ENCODE measurements at regions not wholly inside any gene's neighbourhood (a gene's known extent, or its start where the extent isn't known, plus 50 kb on each side); places are given as distances from the start of the nearest gene placed in this dataset.

DNA sequence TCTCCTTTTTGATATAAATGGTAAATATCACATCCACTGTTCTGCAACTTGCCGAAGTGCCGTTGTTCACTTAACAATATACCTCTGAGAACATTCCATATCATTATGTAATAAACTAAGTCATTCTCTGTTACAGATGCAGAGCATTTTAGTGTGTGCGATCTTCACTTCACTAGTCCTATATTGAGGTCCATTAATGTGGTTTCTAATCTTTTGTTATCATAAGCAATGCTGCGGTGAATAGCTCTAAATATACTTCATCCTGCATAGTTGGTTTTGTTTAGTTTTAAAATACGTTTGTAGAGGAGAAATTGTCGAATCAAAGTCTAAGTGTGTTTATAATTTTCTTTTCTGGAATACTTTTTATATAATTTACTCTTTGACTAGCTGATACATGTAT is 280.3 kb upstream of the TRIB2 start:
- TF ChIP-seq GATA2 (IDR thresholded peaks at IDR 0.05; ENCODE audit: low read depth, low read length) (no peak), GATA3 (IDR thresholded peaks at IDR 0.05; ENCODE audit: low read depth, low read length) (no peak)

Data from SH-SY5Y (cell line).